Tibial nerve (tissue), 4 donors: ENCODE measurements at regions not wholly inside any gene's neighbourhood (a gene's known extent, or its start where the extent isn't known, plus 50 kb on each side); places are given as distances from the start of the nearest gene placed in this dataset.
"Not testable (repeated sequence)": the region's sequence is repeated elsewhere in the genome, so short reads cannot be mapped to it uniquely, and the experiment has no call there.

ENCODE experiments used
- DNase-seq, 2 donors: peaks; one replicate each; pipeline ENCODE4 v3.0.0-alpha.2; 2019; ENCODE audit warnings: low spot score in 2 of 2
- H3K27ac ChIP-seq, 4 donors: fragments of 200-600 bp; sonication (generic) in 3 of 4; one replicate each; pipeline ENCODE4 v1.5.1; 2017 to 2019; ENCODE audit warnings: mild to moderate bottlenecking in 1 of 4
- H3K27me3 ChIP-seq, 2 donors: fragments of 200-600 bp; sonication (generic) in 1 of 2; one replicate each; pipeline versions ENCODE4 v1.5.1 to v1.6.0; 2017 to 2019
- H3K36me3 ChIP-seq, 3 donors: fragments of 200-600 bp; sonication (generic); one replicate each; pipeline ENCODE4 v1.5.1; 2018 to 2019
- H3K4me1 ChIP-seq, 4 donors: fragments of 200-600 bp; sonication (generic) in 3 of 4; one replicate each; pipeline ENCODE4 v1.5.1; 2017 to 2019
- H3K4me3 ChIP-seq, 4 donors: fragments of 200-600 bp; sonication (generic) in 3 of 4; one replicate each; pipeline ENCODE4 v1.5.1; 2017 to 2019; ENCODE audit warnings: mild to moderate bottlenecking in 1 of 4, moderate library complexity in 1 of 4
- H3K9me3 ChIP-seq, 4 donors: fragments of 200-600 bp; sonication (generic) in 3 of 4; one replicate each; pipeline ENCODE4 v1.5.1; 2017 to 2019
- CTCF ChIP-seq, 5 experiments: fragments of 200-600 bp in 3 of 5; fragments of 450-650 bp in 2 of 5; sonication (generic) in 3 of 5; IDR thresholded peaks; one replicate each; pipeline ENCODE4 v1.5.1; 2016 to 2019; ENCODE audit warnings: antibody characterized with exemption in 5 of 5, mild to moderate bottlenecking in 3 of 5, moderate library complexity in 2 of 5
- EP300 ChIP-seq, 2 donors: sonication (generic); formaldehyde crosslinking; IDR thresholded peaks; one replicate each; pipeline ENCODE4 v1.6.1; 2017; ENCODE audit warnings: antibody characterized with exemption in 2 of 2, mild to moderate bottlenecking in 1 of 2
- POLR2A ChIP-seq, 2 donors: fragments of 450-650 bp; IDR thresholded peaks; one replicate each; pipeline ENCODE4 v1.6.1; 2017; ENCODE audit warnings: antibody characterized with exemption in 2 of 2, mild to moderate bottlenecking in 2 of 2, moderate library complexity in 2 of 2
- WGBS, 2 donors: methylation state at CpG; one replicate each; pipeline ENCODE4 v1.1.5; 2018; 5-methylcytosine and 5-hydroxymethylcytosine counted together

GRCh38 chrX:46165866-46166265 is 379.4 kb downstream of the ZNF674 start:
- Histone ChIP-seq H3K4me3 (no peak overlapping the region), H3K27ac (no peak overlapping the region), H3K9me3 (no peaks in the 10 kb centered on the region), H3K36me3 (no peaks in the 10 kb centered on the region), H3K27me3 (no peaks in the 10 kb centered on the region), H3K4me1 (no peaks in the 10 kb centered on the region)
- TF ChIP-seq POLR2A (IDR thresholded peaks at IDR 0.05), result no peak
- no peak for TF ChIP-seq CTCF (IDR thresholded peaks at IDR 0.05)
- TF ChIP-seq EP300 (IDR thresholded peaks at IDR 0.05), result no peak
- no peak for DNase-seq
- 69 to 83% methylated on average over 3 of the region's 3 CpGs for WGBS, 2 donors

GRCh38 chrX:46165411-46165810 is 379.8 kb downstream of the ZNF674 start:
- DNase-seq, result no peak
- Histone ChIP-seq H3K27ac (no peak overlapping the region), H3K4me1 (no peaks in the 10 kb centered on the region), H3K36me3 (no peaks in the 10 kb centered on the region), H3K27me3 (no peaks in the 10 kb centered on the region), H3K4me3 (no peak overlapping the region), H3K9me3 (no peaks in the 10 kb centered on the region)
- 41 to 65% methylated on average over 2 of the region's 2 CpGs for WGBS, 2 donors
- TF ChIP-seq POLR2A (IDR thresholded peaks at IDR 0.05), result no peak
- TF ChIP-seq EP300 (IDR thresholded peaks at IDR 0.05), result no peak
- no peak for TF ChIP-seq CTCF (IDR thresholded peaks at IDR 0.05)

GRCh38 chrX:46152756-46153155 is 392.5 kb downstream of the ZNF674 start:
- H3K27me3 ChIP-seq, result no peaks in the 10 kb centered on the region
- no peaks in the 10 kb centered on the region for H3K4me1 ChIP-seq
- H3K9me3 ChIP-seq, result no peaks in the 10 kb centered on the region
- 33 to 74% methylated on average over 1 to 2 of the region's 2 CpGs for WGBS, 2 donors
- no peak for TF ChIP-seq EP300 (IDR thresholded peaks at IDR 0.05)
- TF ChIP-seq POLR2A (IDR thresholded peaks at IDR 0.05), result no peak
- TF ChIP-seq CTCF (IDR thresholded peaks at IDR 0.05), result no peak
- H3K27ac ChIP-seq, result no peak overlapping the region
- no peaks in the 10 kb centered on the region for H3K36me3 ChIP-seq
- no peak overlapping the region for H3K4me3 ChIP-seq
- no peak for DNase-seq

- DNase-seq, H3K4me1 ChIP-seq, H3K9me3 ChIP-seq, H3K4me3 ChIP-seq, H3K27ac ChIP-seq, H3K27me3 ChIP-seq, H3K36me3 ChIP-seq: not testable (repeated sequence)
- WGBS, 2 donors, result 80 to 93% methylated on average over 4 to 5 of the region's 5 CpGs
These were observed 393.9 kb downstream of the ZNF674 start for GRCh38 chrX:46151332-46151731.

GRCh38 chrX:46144566-46144965 is 400.7 kb downstream of the ZNF674 start:
- TF ChIP-seq EP300 (IDR thresholded peaks at IDR 0.05) (no peak), POLR2A (IDR thresholded peaks at IDR 0.05) (no peak), CTCF (IDR thresholded peaks at IDR 0.05) (no peak)
- Histone ChIP-seq H3K4me1 (no peaks in the 10 kb centered on the region), H3K27ac (no peak overlapping the region), H3K9me3 (no peaks in the 10 kb centered on the region), H3K27me3 (no peaks in the 10 kb centered on the region), H3K4me3 (no peak overlapping the region), H3K36me3 (no peaks in the 10 kb centered on the region)
- no peak for DNase-seq
- 90 to 100% methylated on average over 1 of the region's 1 CpG for WGBS, 2 donors

- H3K27me3 ChIP-seq, result no peaks in the 10 kb centered on the region
- H3K4me3 ChIP-seq, result no peak overlapping the region
- no peaks in the 10 kb centered on the region for H3K36me3 ChIP-seq
- no peaks in the 10 kb centered on the region for H3K4me1 ChIP-seq
- 81 to 83% methylated on average over 2 of the region's 2 CpGs for WGBS, 2 donors
- DNase-seq, result no peak
- no peak overlapping the region for H3K27ac ChIP-seq
- H3K9me3 ChIP-seq, result no peaks in the 10 kb centered on the region
- no peak for TF ChIP-seq CTCF (IDR thresholded peaks at IDR 0.05)
- TF ChIP-seq POLR2A (IDR thresholded peaks at IDR 0.05), result no peak
- no peak for TF ChIP-seq EP300 (IDR thresholded peaks at IDR 0.05)
These were observed 404.9 kb downstream of the ZNF674 start for GRCh38 chrX:46140272-46140671.
